GM23338 (cell line): ENCODE measurements at regions not wholly inside any gene's neighbourhood (a gene's known extent, or its start where the extent isn't known, plus 50 kb on each side); places are given as distances from the start of the nearest gene placed in this dataset.

Experiments
- CREB1 ChIP-seq: fragments of 250-450 bp; sonication (Bioruptor Pico); IDR thresholded peaks from 2 replicates; pipeline ENCODE4 v1.5.0; 2020; ENCODE audit warnings: low read depth, mild to moderate bottlenecking, moderate library complexity
- EZH2 ChIP-seq: fragments of 200-600 bp; sonication (generic); IDR thresholded peaks from one replicate; pipeline ENCODE4 v1.8.0; 2017; ENCODE audit warnings: antibody characterized with exemption, mild to moderate bottlenecking, low read depth; ENCODE audit not compliant: unreplicated experiment
- EZH2phosphoT487 ChIP-seq: fragments of 200-600 bp; sonication (generic); IDR thresholded peaks from one replicate; pipeline ENCODE4 v1.8.1; 2018; ENCODE audit warnings: antibody characterized with exemption; ENCODE audit not compliant: unreplicated experiment
- JUNB ChIP-seq: IDR thresholded peaks from one replicate; pipeline ENCODE4 v1.6.1; 2016; ENCODE audit warnings: antibody characterized with exemption; ENCODE audit not compliant: unreplicated experiment
- NANOG ChIP-seq: IDR thresholded peaks from 2 replicates; pipeline ENCODE4 v1.6.1; 2016; ENCODE audit warnings: antibody characterized with exemption, borderline replicate concordance
- POLR2AphosphoS5 ChIP-seq: IDR thresholded peaks from 2 replicates; pipeline ENCODE4 v1.6.1; 2016; ENCODE audit warnings: antibody characterized with exemption, low read depth
- STAT1 ChIP-seq: IDR thresholded peaks from one replicate; pipeline ENCODE4 v1.6.1; 2016; ENCODE audit warnings: antibody characterized with exemption; ENCODE audit not compliant: unreplicated experiment
- ZNF331 ChIP-seq: fragments of 250-450 bp; sonication (Bioruptor Pico); IDR thresholded peaks from 2 replicates; pipeline ENCODE4 v1.5.0; 2020; ENCODE audit warnings: low read depth, mild to moderate bottlenecking, moderate library complexity
- ZNF462 ChIP-seq: fragments of 250-450 bp; sonication (Bioruptor Pico); IDR thresholded peaks from 2 replicates; pipeline ENCODE4 v1.5.0; 2020; ENCODE audit warnings: mild to moderate bottlenecking, moderate library complexity
- TF ChIP-seq, protein P1 (sequence below), 2 experiments: fragments of 200-600 bp in 1 of 2; sonication (generic) in 1 of 2; conservative IDR thresholded peaks; 2 replicates each; pipeline versions ENCODE4 v1.5.1 to v1.6.1; 2016 to 2017; ENCODE audit warnings: antibody characterized with exemption in 2 of 2, low read depth in 2 of 2, mild to moderate bottlenecking in 2 of 2, moderate library complexity in 1 of 2
- TF ChIP-seq, protein P2 (sequence below): IDR thresholded peaks from 2 replicates; pipeline ENCODE4 v1.6.1; 2016; ENCODE audit warnings: antibody characterized with exemption
- TF ChIP-seq, protein P3 (sequence below): IDR thresholded peaks from one replicate; pipeline ENCODE4 v1.6.1; 2018; ENCODE audit warnings: antibody characterized with exemption; ENCODE audit not compliant: unreplicated experiment

DNA sequence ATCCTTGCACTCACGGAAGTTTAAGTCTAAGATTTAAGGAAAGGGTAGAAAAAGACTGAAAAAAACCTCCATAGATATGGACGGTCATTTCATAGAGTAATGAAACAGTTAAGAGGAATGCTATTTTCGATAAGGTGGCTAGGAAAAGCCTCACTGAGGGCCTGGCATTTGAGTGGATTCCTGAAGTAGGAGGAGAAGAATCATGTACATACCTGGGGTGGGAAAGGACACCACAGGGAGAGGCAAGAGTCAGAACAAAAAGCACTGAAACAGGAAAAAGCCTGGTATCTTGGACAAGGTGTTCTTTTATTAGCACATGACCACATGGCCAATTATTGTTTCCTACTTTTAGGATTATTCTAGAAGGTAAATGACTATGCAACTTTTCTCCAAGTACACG, 547.2 kb upstream of the DIPK2B start:
- no peak for TF ChIP-seq JUNB
- no peak for TF ChIP-seq EZH2
- TF ChIP-seq, protein P1, sequence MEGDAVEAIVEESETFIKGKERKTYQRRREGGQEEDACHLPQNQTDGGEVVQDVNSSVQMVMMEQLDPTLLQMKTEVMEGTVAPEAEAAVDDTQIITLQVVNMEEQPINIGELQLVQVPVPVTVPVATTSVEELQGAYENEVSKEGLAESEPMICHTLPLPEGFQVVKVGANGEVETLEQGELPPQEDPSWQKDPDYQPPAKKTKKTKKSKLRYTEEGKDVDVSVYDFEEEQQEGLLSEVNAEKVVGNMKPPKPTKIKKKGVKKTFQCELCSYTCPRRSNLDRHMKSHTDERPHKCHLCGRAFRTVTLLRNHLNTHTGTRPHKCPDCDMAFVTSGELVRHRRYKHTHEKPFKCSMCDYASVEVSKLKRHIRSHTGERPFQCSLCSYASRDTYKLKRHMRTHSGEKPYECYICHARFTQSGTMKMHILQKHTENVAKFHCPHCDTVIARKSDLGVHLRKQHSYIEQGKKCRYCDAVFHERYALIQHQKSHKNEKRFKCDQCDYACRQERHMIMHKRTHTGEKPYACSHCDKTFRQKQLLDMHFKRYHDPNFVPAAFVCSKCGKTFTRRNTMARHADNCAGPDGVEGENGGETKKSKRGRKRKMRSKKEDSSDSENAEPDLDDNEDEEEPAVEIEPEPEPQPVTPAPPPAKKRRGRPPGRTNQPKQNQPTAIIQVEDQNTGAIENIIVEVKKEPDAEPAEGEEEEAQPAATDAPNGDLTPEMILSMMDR (conservative IDR thresholded peaks at IDR 0.05; ENCODE audit: low read depth in 2 of 2) = no peak
- TF ChIP-seq, protein P2, sequence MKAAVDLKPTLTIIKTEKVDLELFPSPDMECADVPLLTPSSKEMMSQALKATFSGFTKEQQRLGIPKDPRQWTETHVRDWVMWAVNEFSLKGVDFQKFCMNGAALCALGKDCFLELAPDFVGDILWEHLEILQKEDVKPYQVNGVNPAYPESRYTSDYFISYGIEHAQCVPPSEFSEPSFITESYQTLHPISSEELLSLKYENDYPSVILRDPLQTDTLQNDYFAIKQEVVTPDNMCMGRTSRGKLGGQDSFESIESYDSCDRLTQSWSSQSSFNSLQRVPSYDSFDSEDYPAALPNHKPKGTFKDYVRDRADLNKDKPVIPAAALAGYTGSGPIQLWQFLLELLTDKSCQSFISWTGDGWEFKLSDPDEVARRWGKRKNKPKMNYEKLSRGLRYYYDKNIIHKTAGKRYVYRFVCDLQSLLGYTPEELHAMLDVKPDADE = no peak
- TF ChIP-seq POLR2AphosphoS5 = no peak
- TF ChIP-seq, protein P3, sequence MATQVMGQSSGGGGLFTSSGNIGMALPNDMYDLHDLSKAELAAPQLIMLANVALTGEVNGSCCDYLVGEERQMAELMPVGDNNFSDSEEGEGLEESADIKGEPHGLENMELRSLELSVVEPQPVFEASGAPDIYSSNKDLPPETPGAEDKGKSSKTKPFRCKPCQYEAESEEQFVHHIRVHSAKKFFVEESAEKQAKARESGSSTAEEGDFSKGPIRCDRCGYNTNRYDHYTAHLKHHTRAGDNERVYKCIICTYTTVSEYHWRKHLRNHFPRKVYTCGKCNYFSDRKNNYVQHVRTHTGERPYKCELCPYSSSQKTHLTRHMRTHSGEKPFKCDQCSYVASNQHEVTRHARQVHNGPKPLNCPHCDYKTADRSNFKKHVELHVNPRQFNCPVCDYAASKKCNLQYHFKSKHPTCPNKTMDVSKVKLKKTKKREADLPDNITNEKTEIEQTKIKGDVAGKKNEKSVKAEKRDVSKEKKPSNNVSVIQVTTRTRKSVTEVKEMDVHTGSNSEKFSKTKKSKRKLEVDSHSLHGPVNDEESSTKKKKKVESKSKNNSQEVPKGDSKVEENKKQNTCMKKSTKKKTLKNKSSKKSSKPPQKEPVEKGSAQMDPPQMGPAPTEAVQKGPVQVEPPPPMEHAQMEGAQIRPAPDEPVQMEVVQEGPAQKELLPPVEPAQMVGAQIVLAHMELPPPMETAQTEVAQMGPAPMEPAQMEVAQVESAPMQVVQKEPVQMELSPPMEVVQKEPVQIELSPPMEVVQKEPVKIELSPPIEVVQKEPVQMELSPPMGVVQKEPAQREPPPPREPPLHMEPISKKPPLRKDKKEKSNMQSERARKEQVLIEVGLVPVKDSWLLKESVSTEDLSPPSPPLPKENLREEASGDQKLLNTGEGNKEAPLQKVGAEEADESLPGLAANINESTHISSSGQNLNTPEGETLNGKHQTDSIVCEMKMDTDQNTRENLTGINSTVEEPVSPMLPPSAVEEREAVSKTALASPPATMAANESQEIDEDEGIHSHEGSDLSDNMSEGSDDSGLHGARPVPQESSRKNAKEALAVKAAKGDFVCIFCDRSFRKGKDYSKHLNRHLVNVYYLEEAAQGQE = no peak
- no peak for TF ChIP-seq EZH2phosphoT487
- no peak for TF ChIP-seq CREB1 (CRISPR knock-in tag)
- TF ChIP-seq ZNF331 = no peak
- no peak for TF ChIP-seq NANOG
- no peak for TF ChIP-seq STAT1
- no peak for TF ChIP-seq ZNF462 (CRISPR knock-in tag)
